Heart right ventricle (tissue), 16 donors: ENCODE measurements at regions not wholly inside any gene's neighbourhood (a gene's known extent, or its start where the extent isn't known, plus 50 kb on each side); places are given as distances from the start of the nearest gene placed in this dataset.
A peak's percentile ranks its signal among the peaks of the same experiment; 100 is the strongest.

Experiments
- ATAC-seq, 8 donors: fragments of 200-7000 bp; cut with Tn5 transposase; one replicate each; pipeline ENCODE4 v1.9.1; 2020; ENCODE audit warnings: mild to moderate bottlenecking in 8 of 8, moderate library complexity in 8 of 8, moderate number of reproducible peaks in 1 of 8
- DNase-seq, 2 donors: peaks; one replicate each; pipeline ENCODE4 v3.0.0-alpha.2; 2020
- H3K27ac ChIP-seq, 10 donors: fragments of 200-600 bp; sonication (generic) in 2 of 10; one replicate each; pipeline versions ENCODE4 v1.5.0 to v1.8.0; 2020 to 2022; ENCODE audit warnings: mild to moderate bottlenecking in 3 of 10
- H3K27me3 ChIP-seq, 7 donors: fragments of 200-600 bp; one replicate each; pipeline ENCODE4 v1.8.0; 2021 to 2022; ENCODE audit warnings: mild to moderate bottlenecking in 2 of 7
- H3K36me3 ChIP-seq, 9 donors: fragments of 200-600 bp; sonication (generic) in 1 of 9; one replicate each; pipeline versions ENCODE4 v1.5.0 to v1.8.0; 2020 to 2022; ENCODE audit warnings: mild to moderate bottlenecking in 2 of 9
- H3K4me1 ChIP-seq, 9 donors: fragments of 200-600 bp; sonication (generic) in 1 of 9; one replicate each; pipeline versions ENCODE4 v1.5.0 to v1.8.0; 2020 to 2022; ENCODE audit warnings: mild to moderate bottlenecking in 4 of 9
- H3K4me3 ChIP-seq, 10 donors: fragments of 200-600 bp; sonication (generic) in 2 of 10; one replicate each; pipeline versions ENCODE4 v1.5.0 to v1.8.0; 2020 to 2022; ENCODE audit warnings: mild to moderate bottlenecking in 7 of 10, moderate library complexity in 2 of 10
- H3K9me3 ChIP-seq, 11 donors: fragments of 200-600 bp in 10 of 11; sonication (generic) in 2 of 11; one replicate each; pipeline versions ENCODE4 v1.5.0 to v1.8.0; 2013 to 2022; ENCODE audit warnings: mild to moderate bottlenecking in 2 of 11, control low read depth in 1 of 11, moderate library complexity in 1 of 11
- WGBS, 2 donors: extraction: QIAGEN DNeasy Blood & Tissue Kit; methylation state at CpG; one replicate each; pipeline ENCODE4 v1.1.7; 2013; ENCODE audit warnings: inconsistent platforms in 1 of 2; 5-methylcytosine and 5-hydroxymethylcytosine counted together
- intact Hi-C, 10 donors: fragments of 100-400 bp; cut with DNase I; formaldehyde crosslinking; loops; one replicate each; pipeline versions ENCODE4 v1.11.1 to v1.14.2; 2022
- TF ChIP-seq, protein P1 (sequence below), 9 donors: fragments of 200-600 bp; sonication (generic) in 2 of 9; IDR thresholded peaks; one replicate each; pipeline versions ENCODE4 v1.5.0 to v1.8.0; 2021 to 2022; ENCODE audit warnings: antibody characterized with exemption in 9 of 9, mild to moderate bottlenecking in 5 of 9, moderate library complexity in 1 of 9
- donor health status: Arrhythmogenic right ventricular cardiomyopathy.
- donor health status: ischemic (EF 13 %, LVEDD 7.1; RV severe dilation, severe dysfunction).
- donor health status: healthy with polysubstance abuse.
- donor health status: DM: no; HTN: yes; CAD: no.
- donor health status: DM: no; HTN: no; CAD: no.
- donor health status: ischemic (EF 25% LVEDD 6.9; RV normal size, moderate dysfunction).
- donor health status: ischemic (EF 25% LVEDD 5.7; RV mildly dilated, moderate dysfunction).
- donor health status: healthy.
- donor health status: DM: yes; HTN: yes; CAD: no.
- donor health status: Ischemic cardiomyopathy.
- donor health status: ischemic (EF 35%, LVEDD 5.7; RV mildly dilated, moderate dysfunction).
- donor health status: nonischemic (EF 11% LVEDD 7.7; RV severe dilation, severe dysfunction).
- donor health status: DM: yes; HTN: yes; CAD: no.
- donor health status: PGD.
- donor health status: ischemic (EF 29% LVEDD 5.4; RV normal size, mild dysfunction).
- donor health status: nonischemic (EF 23%, LVEDD 6.1; RV moderate dilation, normal function).

DNA sequence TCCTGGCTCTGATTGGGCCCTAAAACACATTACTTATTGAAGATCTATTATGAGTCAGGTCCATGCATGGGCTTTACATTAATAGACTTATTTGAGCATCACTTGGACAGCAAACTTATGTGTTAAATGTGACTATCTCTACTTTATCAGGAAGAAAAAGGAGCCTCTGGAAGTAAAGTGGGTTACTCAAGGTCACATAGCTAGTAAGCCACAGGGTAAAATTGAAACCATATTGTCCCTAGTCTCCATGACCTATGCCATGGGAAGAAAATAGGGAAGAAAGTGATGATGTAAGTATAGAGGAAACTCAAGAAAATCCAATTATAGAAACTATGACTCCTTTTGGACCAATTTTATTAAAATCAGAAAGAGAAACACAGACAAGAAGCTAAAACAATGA lies 555.3 kb downstream of the NUF2 start:
- Histone ChIP-seq H3K27ac (peak overlapping the region in 2 of 10 donors; percentile 71 to 72), H3K4me1 (peaks cover 0 to 14% (median 0%) of the 10 kb centered on the region in 9 donors), H3K36me3 (no peaks in the 10 kb centered on the region), H3K4me3 (no peak overlapping the region), H3K9me3 (no peaks in the 10 kb centered on the region), H3K27me3 (no peaks in the 10 kb centered on the region)
- TF ChIP-seq, protein P1, sequence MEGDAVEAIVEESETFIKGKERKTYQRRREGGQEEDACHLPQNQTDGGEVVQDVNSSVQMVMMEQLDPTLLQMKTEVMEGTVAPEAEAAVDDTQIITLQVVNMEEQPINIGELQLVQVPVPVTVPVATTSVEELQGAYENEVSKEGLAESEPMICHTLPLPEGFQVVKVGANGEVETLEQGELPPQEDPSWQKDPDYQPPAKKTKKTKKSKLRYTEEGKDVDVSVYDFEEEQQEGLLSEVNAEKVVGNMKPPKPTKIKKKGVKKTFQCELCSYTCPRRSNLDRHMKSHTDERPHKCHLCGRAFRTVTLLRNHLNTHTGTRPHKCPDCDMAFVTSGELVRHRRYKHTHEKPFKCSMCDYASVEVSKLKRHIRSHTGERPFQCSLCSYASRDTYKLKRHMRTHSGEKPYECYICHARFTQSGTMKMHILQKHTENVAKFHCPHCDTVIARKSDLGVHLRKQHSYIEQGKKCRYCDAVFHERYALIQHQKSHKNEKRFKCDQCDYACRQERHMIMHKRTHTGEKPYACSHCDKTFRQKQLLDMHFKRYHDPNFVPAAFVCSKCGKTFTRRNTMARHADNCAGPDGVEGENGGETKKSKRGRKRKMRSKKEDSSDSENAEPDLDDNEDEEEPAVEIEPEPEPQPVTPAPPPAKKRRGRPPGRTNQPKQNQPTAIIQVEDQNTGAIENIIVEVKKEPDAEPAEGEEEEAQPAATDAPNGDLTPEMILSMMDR (IDR thresholded peaks at IDR 0.05): no peak
- ATAC-seq (no peak), DNase-seq (no peak)
- intact Hi-C loops: no loop called here

DNA sequence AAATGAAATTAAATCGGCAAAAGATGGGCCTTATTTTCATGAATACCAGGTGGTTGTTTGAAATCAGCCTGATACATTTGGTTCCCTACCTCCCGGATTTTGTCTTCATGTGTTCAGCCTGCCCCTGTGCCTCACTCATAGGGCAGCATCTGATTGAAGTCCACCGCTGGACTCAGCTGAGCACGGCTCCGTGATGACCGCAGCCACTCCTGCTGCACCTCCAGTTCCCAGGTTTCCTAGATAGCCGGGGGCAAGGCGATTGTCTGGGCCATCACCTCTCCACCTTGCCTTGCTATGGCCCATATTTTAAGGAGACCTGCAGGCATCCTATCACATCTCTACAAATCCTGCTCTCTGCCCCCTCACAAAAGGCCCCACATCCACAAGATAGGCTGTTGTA lies 563.8 kb downstream of the NUF2 start:
- H3K27me3 ChIP-seq: no peaks in the 10 kb centered on the region
- no peak overlapping the region for H3K27ac ChIP-seq
- intact Hi-C loops: no loop called here
- TF ChIP-seq, protein P1 (IDR thresholded peaks at IDR 0.05): no peak
- WGBS, 2 donors: 83 to 90% methylated on average over 8 of the region's 8 CpGs
- no peak for DNase-seq
- no peaks in the 10 kb centered on the region for H3K36me3 ChIP-seq
- H3K4me1 ChIP-seq: no peaks in the 10 kb centered on the region
- ATAC-seq: no peak
- no peak overlapping the region for H3K4me3 ChIP-seq
- H3K9me3 ChIP-seq: no peaks in the 10 kb centered on the region

DNA sequence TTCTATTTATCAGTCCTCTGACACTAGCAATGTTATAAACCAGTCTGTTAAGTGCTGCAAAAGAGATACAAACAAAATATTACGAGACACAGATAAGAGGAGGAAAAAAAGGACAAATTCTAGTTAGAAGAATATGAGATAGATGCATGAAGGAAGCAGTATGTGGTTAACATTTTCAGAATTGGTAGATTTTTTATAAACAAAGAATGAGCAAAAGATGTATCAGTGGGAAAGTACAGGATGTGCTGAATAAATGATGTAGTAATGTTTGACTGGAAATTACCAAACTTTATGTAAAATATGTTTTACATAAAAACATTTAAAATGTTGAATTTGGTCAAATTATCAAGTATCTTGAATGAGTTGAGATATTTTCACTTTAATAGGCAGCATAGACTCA lies 574.2 kb downstream of the NUF2 start:
- no peaks in the 10 kb centered on the region for H3K36me3 ChIP-seq
- H3K9me3 ChIP-seq: no peaks in the 10 kb centered on the region
- H3K27ac ChIP-seq: peak overlapping the region in 1 of 10 donors; percentile 66
- WGBS, 2 donors: 40 to 46% methylated on average over 1 of the region's 1 CpG
- TF ChIP-seq, protein P1 (IDR thresholded peaks at IDR 0.05): no peak
- no peaks in the 10 kb centered on the region for H3K27me3 ChIP-seq
- intact Hi-C loops: no loop called here
- H3K4me3 ChIP-seq: no peak overlapping the region
- DNase-seq: no peak
- H3K4me1 ChIP-seq: no peaks in the 10 kb centered on the region
- no peak for ATAC-seq

DNA sequence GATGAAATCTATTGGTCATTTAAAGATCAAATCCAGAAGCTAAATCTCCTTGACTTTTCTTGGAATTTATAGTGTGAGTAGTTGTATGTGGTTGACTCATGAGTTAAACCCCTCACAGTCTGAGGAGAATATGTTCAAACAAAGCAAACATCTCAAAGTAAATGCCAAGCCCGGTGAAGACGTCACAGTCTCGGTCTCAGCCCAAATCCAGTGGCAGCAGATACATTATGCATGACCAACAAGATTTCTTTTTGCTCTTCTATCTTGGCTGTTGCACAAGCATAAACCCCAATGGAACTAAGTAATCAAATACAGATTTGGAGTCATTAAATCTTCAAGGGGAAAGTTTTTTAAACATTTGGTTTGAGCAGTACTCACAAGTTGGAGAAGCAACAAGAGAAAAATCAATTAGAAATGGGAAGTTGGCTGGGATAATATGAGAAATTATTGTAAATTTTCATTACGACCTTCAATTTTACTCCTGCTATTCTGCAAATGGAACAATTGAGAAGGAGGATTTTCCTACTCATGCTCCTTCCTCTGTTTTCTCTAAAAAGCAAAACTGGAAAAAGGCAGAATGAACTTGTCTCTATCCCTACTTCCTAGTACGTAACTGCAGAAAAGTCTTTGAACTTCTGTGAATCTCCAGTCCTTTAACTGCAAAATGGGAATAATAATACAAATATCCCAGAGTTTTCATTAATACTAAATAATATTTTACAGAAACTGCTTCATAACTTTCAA lies 575.8 kb downstream of the NUF2 start:
- intact Hi-C loops: no loop called here
- Histone ChIP-seq H3K36me3 (no peaks in the 10 kb centered on the region), H3K4me3 (no peak overlapping the region), H3K9me3 (peaks cover 0 to under 1% (median 0%) of the 10 kb centered on the region in 11 donors), H3K27ac (peak overlapping the region in 6 of 10 donors; percentile 5 to 66 (median 18)), H3K4me1 (no peaks in the 10 kb centered on the region), H3K27me3 (no peaks in the 10 kb centered on the region)
- DNase-seq: peak; percentile 24 to 33
- TF ChIP-seq, protein P1 (IDR thresholded peaks at IDR 0.05): no peak
- peak in 6 of 8 donors; percentile 37 to 94 (median 61) for ATAC-seq
- 67 to 70% methylated on average over 5 of the region's 5 CpGs for WGBS, 2 donors
